GM13977 (cell line): ENCODE measurements at regions not wholly inside any gene's neighbourhood (a gene's known extent, or its start where the extent isn't known, plus 50 kb on each side); places are given as distances from the start of the nearest gene placed in this dataset.

Source experiments
- DNase-seq: peaks from one replicate; pipeline ENCODE4 v3.0.0; 2012; ENCODE audit warnings: low spot score
- in situ Hi-C: fragments of 300-500 bp; cut with MboI; formaldehyde crosslinking; loops from one replicate; pipeline ENCODE4 v1.12.0; 2022; ENCODE audit warnings: low sequenced_read_pairs, low pct_unique_long_range_greater_than_20kb, mixed read lengths, inconsistent platforms; ENCODE audit not compliant: unreplicated experiment
- TF ChIP-seq, protein P1 (sequence below): IDR thresholded peaks from 2 replicates; pipeline ENCODE4 v1.5.1; 2012; ENCODE audit warnings: mild to moderate bottlenecking, control low read depth; ENCODE audit not compliant: insufficient read depth; ENCODE audit errors: extremely low read depth, missing control alignments

DNA sequence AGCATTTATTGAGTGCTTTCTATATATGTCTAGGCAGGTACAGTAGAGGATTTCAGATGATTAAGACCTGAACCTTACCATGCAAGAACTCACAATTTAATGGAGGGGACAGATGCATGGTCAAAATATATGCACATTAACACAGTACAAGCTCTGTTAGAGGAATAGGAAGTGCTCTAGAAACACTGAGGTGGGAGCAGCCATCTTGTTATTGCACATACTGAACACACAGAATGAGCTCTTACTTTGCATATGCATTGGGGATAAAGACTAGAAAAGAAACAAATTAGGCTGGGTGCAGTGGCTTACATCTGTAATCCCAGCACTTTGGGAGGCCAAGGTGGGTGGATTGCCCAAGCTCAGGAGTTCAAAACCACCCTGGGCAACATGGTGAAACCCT, 438.3 kb downstream of the UTRN start:
- in situ Hi-C loops = no loop called here
- no peak for DNase-seq
- TF ChIP-seq, protein P1, sequence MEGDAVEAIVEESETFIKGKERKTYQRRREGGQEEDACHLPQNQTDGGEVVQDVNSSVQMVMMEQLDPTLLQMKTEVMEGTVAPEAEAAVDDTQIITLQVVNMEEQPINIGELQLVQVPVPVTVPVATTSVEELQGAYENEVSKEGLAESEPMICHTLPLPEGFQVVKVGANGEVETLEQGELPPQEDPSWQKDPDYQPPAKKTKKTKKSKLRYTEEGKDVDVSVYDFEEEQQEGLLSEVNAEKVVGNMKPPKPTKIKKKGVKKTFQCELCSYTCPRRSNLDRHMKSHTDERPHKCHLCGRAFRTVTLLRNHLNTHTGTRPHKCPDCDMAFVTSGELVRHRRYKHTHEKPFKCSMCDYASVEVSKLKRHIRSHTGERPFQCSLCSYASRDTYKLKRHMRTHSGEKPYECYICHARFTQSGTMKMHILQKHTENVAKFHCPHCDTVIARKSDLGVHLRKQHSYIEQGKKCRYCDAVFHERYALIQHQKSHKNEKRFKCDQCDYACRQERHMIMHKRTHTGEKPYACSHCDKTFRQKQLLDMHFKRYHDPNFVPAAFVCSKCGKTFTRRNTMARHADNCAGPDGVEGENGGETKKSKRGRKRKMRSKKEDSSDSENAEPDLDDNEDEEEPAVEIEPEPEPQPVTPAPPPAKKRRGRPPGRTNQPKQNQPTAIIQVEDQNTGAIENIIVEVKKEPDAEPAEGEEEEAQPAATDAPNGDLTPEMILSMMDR = no peak

DNA sequence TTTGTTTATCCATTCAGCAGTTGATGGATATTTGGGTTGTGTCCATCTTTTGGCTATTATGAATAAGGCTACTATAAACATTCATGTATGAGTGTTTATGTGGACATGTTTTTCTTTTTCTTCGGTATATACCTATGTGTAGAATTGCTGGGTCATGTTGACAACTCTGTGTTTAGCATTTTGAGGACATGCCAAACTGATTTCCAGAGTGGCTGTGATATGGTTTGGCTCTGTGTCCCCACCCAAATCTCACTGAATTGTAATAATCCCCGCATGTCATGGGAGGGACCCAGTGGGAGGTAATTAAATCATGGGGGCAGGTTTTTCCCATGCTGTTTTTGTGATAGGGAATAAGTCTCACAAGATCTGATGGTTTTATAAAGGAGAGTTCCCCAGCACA, 439.7 kb downstream of the UTRN start:
- no peak for DNase-seq
- TF ChIP-seq, protein P1 = no peak
- in situ Hi-C loops = no loop called here

DNA sequence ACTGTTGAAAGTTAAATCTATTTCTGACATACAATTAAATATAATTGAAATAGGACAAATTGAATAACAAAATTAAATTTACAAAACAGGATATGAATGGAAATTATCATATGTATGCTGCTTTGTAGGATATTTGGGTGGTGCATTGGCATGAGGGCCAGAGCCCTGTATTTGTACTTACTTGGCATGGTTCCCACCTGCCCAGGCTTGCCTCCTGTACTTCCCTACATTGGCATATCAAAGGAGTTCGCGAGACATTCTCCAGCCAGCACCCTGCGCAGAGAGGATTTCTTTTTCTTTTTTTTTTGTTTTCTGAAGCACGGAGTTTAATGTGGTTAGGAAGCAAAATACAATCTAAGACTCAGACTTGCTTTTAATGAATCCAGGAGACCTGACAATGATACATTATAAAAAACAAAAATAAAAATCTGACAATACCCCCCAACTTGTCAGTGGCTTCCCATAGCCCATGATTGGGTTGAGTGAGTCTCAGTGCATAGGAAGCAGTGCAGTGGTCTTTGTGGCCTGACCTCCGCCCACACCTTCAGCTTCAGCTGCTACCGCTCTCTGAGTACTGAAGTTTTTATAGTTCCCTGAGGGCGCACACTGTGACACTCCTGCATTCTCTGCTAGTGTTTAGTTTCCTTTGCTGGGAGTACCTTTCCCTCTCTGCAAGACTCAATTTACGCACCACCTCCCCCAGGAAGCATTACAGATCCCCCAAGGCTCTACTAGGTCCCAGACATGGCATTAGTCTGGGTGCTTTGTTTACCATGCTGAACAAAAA, 440.8 kb downstream of the UTRN start:
- DNase-seq = peak; percentile 13
- TF ChIP-seq, protein P1 = no peak
- in situ Hi-C loops = no loop called here

DNA sequence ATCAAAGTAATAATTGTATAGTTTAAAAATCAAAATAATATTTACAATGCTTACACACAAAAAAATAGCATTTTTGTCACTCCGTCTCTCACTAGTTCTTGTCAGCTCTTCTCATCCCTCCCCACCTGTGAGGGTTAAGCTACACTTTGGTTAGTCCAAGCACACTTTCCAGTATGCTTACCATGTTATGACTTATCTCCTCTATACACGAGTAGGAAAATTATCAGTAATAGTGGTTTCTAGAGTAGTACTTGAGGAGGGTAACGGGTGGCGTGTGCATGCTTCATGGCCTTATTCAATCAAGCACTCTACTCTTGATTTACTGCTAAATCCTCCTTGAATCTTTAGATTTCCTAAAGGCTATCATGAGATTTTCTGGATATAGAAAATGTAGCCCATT, 443.7 kb downstream of the UTRN start:
- in situ Hi-C loops = no loop called here
- no peak for DNase-seq
- TF ChIP-seq, protein P1 = no peak

DNA sequence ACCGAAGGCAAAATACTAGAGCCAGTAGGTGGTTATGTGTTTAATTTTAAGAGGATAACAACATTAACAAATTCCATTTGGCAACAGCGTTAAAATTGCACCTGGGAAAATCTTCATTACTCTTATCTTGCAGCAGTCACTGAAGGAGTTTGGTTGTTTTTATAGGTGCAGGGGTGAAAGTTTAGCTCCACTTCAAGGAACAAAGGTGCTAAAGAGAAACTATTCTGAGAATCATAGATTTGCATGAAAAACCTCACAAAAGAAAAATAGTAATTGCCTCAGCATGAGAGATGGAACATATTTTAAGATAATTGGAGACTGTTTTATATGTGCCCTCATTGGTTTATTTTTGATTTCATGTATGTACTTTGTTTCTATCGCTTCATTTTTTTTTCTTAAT, 444.4 kb downstream of the UTRN start:
- DNase-seq = no peak
- TF ChIP-seq, protein P1 = no peak
- in situ Hi-C loops = no loop called here

DNA sequence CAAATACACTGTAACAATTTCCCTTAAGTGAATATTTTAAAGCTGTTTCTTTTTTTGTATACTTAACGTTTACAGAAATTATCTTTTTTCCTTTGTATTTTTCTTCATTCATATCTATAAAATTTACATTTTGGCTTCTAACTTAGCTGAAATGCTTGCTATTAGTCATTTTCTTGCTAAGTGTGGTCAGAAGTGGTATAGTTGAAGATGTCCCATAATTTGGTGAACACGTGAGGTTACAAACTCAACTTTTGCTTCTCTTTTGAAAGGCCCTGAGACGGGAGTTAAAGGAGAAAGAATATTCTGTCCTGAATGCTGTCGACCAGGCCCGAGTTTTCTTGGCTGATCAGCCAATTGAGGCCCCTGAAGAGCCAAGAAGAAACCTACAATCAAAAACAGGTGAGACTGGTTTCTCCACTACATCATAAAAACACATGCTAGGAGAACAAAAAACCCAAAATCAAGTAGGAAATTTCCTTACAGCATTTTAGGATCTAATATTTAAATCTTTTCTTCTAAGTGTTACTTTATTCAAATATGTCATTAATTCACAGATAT, 445.0 kb downstream of the UTRN start:
- TF ChIP-seq, protein P1 = no peak
- DNase-seq = no peak
- in situ Hi-C loops = no loop called here

DNA sequence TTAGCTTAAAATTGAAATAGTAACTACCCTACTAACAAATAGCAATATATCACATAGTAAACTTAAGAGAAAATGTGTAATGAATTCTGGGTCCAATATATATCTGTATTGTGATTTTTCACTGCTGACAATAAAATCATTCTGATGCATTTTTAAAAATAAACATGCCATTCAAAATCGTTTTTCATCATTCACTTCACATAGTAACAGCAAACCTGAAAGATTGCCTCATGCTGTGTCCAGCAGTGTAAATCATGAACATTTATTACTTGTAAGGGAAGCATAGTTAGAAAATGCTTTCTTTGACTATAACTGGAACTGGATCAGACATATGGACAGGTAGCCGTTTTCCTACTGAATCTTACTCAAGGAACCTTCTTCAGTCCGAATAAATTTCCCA, 446.1 kb downstream of the UTRN start:
- in situ Hi-C loops = no loop called here
- TF ChIP-seq, protein P1 = no peak
- no peak for DNase-seq
